Activated CD4-positive, alpha-beta T cell treated with anti-CD3 and anti-CD28 coated beads, Interleukin-2, amount 10 ng/mL, durations not matched to agents 7 days and 5 days (primary cell): ENCODE measurements at regions not wholly inside any gene's neighbourhood (a gene's known extent, or its start where the extent isn't known, plus 50 kb on each side); places are given as distances from the start of the nearest gene placed in this dataset.

Experiments used
- CTCF ChIA-PET: fragments of 350-600 bp; sonication (Branson Sonifier 250); formaldehyde crosslinking; loops from one replicate; lab custom pipeline; 2021; ENCODE audit warnings: antibody characterized with exemption; lab: Charles Lee
- POLR2A ChIA-PET: fragments of 350-600 bp; sonication (Branson Sonifier 250); formaldehyde crosslinking; loops from one replicate; lab custom pipeline; 2021; ENCODE audit warnings: antibody characterized with exemption; lab: Charles Lee
- DNase-seq: peaks from one replicate; pipeline ENCODE4 v3.0.0-alpha.2; 2020
- H3K27ac Mint-ChIP-seq: one replicate; pipeline ENCODE4 v1.8.0; 2021; ENCODE audit warnings: mild to moderate bottlenecking, moderate library complexity, mixed read lengths
- H3K27me3 Mint-ChIP-seq: one replicate; pipeline ENCODE4 v1.8.0; 2021; ENCODE audit warnings: mixed read lengths
- H3K36me3 Mint-ChIP-seq: one replicate; pipeline ENCODE4 v1.8.0; 2021; ENCODE audit warnings: low read depth, mixed read lengths
- H3K4me1 Mint-ChIP-seq: one replicate; pipeline ENCODE4 v1.8.0; 2021; ENCODE audit warnings: mixed read lengths
- H3K4me3 Mint-ChIP-seq: one replicate; pipeline ENCODE4 v1.8.0; 2021; ENCODE audit warnings: mild to moderate bottlenecking, moderate library complexity, mixed read lengths
- H3K9me3 Mint-ChIP-seq: one replicate; pipeline ENCODE4 v1.8.0; 2021; ENCODE audit warnings: mixed read lengths

- H3K27me3 Mint-ChIP-seq: peaks cover 6% of the 10 kb centered on the region
- no peak for DNase-seq
- no peaks in the 10 kb centered on the region for H3K36me3 Mint-ChIP-seq
- H3K4me3 Mint-ChIP-seq: no peak overlapping the region
- peaks cover 7% of the 10 kb centered on the region for H3K4me1 Mint-ChIP-seq
- H3K27ac Mint-ChIP-seq: no peak overlapping the region
- no peaks in the 10 kb centered on the region for H3K9me3 Mint-ChIP-seq
- CTCF ChIA-PET: no interaction called here
- POLR2A ChIA-PET: no interaction called here
Observed at GRCh38 chr3:66598168-66598567, 97.3 kb upstream of the LRIG1 start.

GRCh38 chr3:66602237-66602636 is 101.4 kb upstream of the LRIG1 start:
- Mint-ChIP-seq H3K27ac (no peak overlapping the region), H3K27me3 (peaks cover 2% of the 10 kb centered on the region), H3K4me1 (peaks cover 14% of the 10 kb centered on the region), H3K4me3 (no peak overlapping the region), H3K36me3 (no peaks in the 10 kb centered on the region), H3K9me3 (no peaks in the 10 kb centered on the region)
- DNase-seq: no peak
- CTCF ChIA-PET: no interaction called here
- POLR2A ChIA-PET: no interaction called here

DNA sequence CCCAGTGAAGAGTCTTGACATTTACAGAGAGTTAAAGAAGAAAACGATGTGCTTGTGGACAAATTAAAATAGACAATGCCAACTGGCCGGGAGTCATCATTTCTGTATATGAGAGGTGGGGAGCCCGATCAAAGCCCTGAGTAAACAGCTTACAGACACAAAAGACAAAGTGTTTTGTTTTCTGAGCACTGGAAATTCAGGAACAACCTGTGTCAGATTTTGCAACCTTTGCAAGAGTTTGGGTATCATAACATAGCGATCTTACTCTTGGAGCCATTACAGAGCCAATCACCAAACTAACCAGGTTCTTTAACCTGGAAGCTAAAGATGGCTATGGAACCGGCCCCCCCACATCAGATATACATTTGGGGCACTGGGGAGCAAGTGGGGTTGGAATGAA is 101.9 kb upstream of the LRIG1 start:
- Mint-ChIP-seq H3K27ac (no peak overlapping the region), H3K4me3 (no peak overlapping the region), H3K27me3 (peaks cover 2% of the 10 kb centered on the region), H3K36me3 (no peaks in the 10 kb centered on the region), H3K4me1 (peaks cover 14% of the 10 kb centered on the region), H3K9me3 (no peaks in the 10 kb centered on the region)
- ChIA-PET CTCF (no interaction called here), POLR2A (no interaction called here)
- DNase-seq: no peak

DNA sequence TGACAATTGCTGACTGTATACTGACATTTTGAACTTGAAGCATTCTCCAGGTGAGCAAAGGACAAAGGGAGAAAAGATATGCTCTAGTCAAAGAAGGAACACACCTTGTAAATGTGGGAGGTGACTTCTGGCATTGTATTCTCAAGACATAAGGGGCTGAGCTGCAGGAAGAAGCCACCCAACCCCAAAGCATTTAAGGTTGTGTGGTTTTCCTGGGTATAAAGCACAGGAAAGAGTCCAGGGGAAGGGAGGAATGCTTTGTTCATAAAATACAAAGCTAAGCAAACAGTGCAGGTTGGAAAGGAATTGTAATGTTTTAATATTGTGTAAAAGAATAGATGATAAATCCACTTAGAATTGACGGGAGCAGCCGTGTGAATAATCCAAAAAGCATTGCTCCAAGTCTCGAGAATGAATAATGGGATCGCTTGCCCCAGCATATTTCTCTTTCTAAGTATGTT is 102.4 kb upstream of the LRIG1 start:
- no peaks in the 10 kb centered on the region for H3K36me3 Mint-ChIP-seq
- H3K4me3 Mint-ChIP-seq: no peak overlapping the region
- peaks cover 14% of the 10 kb centered on the region for H3K4me1 Mint-ChIP-seq

GRCh38 chr3:66604481-66604880 is 103.7 kb upstream of the LRIG1 start:
- Mint-ChIP-seq H3K9me3 (no peaks in the 10 kb centered on the region), H3K27me3 (peaks cover 2% of the 10 kb centered on the region), H3K4me1 (peaks cover 14% of the 10 kb centered on the region), H3K4me3 (no peak overlapping the region), H3K36me3 (no peaks in the 10 kb centered on the region), H3K27ac (no peak overlapping the region)
- ChIA-PET CTCF (interaction anchor here (1.0 kb wide), 1 partner anchor 16 kb away, joined by 3 read pairs; no protein-coding TSS in a partner anchor), POLR2A (no interaction called here)
- no peak for DNase-seq

More for the DNA sequence above, 102.4 kb upstream of the LRIG1 start:
- DNase-seq: no peak
- ChIA-PET POLR2A (no interaction called here), CTCF (no interaction called here)
- Mint-ChIP-seq H3K27me3 (peaks cover 2% of the 10 kb centered on the region), H3K9me3 (no peaks in the 10 kb centered on the region), H3K27ac (no peak overlapping the region)

GRCh38 chr3:66606126-66606525 is 105.3 kb upstream of the LRIG1 start:
- Mint-ChIP-seq H3K9me3 (no peaks in the 10 kb centered on the region), H3K27ac (no peak overlapping the region), H3K4me1 (peaks cover 14% of the 10 kb centered on the region), H3K36me3 (no peaks in the 10 kb centered on the region), H3K27me3 (peaks cover 2% of the 10 kb centered on the region), H3K4me3 (no peak overlapping the region)
- DNase-seq: no peak
- ChIA-PET CTCF (no interaction called here), POLR2A (no interaction called here)

- Mint-ChIP-seq H3K9me3 (no peaks in the 10 kb centered on the region), H3K4me1 (peaks cover 14% of the 10 kb centered on the region), H3K36me3 (no peaks in the 10 kb centered on the region), H3K4me3 (no peak overlapping the region), H3K27me3 (peaks cover 2% of the 10 kb centered on the region), H3K27ac (no peak overlapping the region)
- ChIA-PET POLR2A (no interaction called here), CTCF (no interaction called here)
- DNase-seq: no peak
Observed at GRCh38 chr3:66606868-66607267, 106.0 kb upstream of the LRIG1 start.

- ChIA-PET POLR2A (no interaction called here), CTCF (no interaction called here)
- no peak overlapping the region for H3K4me3 Mint-ChIP-seq
- H3K27ac Mint-ChIP-seq: no peak overlapping the region
- no peaks in the 10 kb centered on the region for H3K4me1 Mint-ChIP-seq
- no peaks in the 10 kb centered on the region for H3K36me3 Mint-ChIP-seq
- peaks cover 2% of the 10 kb centered on the region for H3K27me3 Mint-ChIP-seq
- no peaks in the 10 kb centered on the region for H3K9me3 Mint-ChIP-seq
- no peak for DNase-seq
Observed at GRCh38 chr3:66609660-66610561, 109.1 kb upstream of the LRIG1 start.

- H3K4me3 Mint-ChIP-seq: no peak overlapping the region
- no peaks in the 10 kb centered on the region for H3K9me3 Mint-ChIP-seq
- H3K27ac Mint-ChIP-seq: no peak overlapping the region
- no peak for DNase-seq
- peaks cover 2% of the 10 kb centered on the region for H3K27me3 Mint-ChIP-seq
- H3K36me3 Mint-ChIP-seq: no peaks in the 10 kb centered on the region
- POLR2A ChIA-PET: no interaction called here
- CTCF ChIA-PET: no interaction called here
- peaks cover 1% of the 10 kb centered on the region for H3K4me1 Mint-ChIP-seq
Observed at GRCh38 chr3:66610562-66610909, 109.7 kb upstream of the LRIG1 start.

DNA sequence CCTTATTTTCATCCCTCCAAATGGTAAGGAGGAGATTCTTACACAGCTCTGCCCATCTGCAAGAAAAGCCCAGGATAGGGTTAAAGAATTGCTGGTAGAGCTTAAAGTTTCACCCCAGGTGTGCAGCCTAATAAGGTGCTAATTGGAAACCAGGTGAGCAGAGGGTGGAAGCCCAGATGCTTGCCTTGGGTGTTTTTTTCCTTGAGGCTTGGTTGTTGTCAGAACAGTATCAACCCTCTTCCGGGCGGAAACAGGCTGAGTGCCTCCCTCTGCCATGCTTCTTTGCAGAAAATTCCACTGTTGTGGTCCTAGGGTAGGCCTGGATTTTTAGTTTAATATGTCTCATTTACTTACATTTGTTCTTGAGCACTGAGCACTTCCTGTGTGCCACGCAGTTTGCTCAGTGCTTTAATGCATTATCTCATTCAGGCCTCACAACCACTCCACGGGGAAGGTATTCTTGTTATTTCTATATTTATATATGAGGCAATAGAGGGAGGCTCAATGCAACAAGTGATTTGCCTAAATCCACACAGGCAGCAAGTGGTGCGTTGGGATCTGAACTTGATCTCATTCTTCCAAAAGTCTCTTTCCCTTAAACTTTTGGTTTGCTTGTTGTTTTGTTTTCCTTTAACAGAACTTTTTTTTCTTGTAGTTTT is 115.0 kb upstream of the LRIG1 start:
- Mint-ChIP-seq H3K27ac (no peak overlapping the region), H3K9me3 (no peaks in the 10 kb centered on the region), H3K4me1 (peaks cover 5% of the 10 kb centered on the region), H3K27me3 (no peaks in the 10 kb centered on the region), H3K36me3 (no peaks in the 10 kb centered on the region), H3K4me3 (no peak overlapping the region)
- DNase-seq: no peak
- CTCF ChIA-PET: no interaction called here
- POLR2A ChIA-PET: no interaction called here

- Mint-ChIP-seq H3K27me3 (no peaks in the 10 kb centered on the region), H3K9me3 (no peaks in the 10 kb centered on the region), H3K27ac (no peak overlapping the region), H3K4me1 (peaks cover 5% of the 10 kb centered on the region), H3K36me3 (no peaks in the 10 kb centered on the region), H3K4me3 (no peak overlapping the region)
- ChIA-PET CTCF (no interaction called here), POLR2A (no interaction called here)
- DNase-seq: no peak
Observed at GRCh38 chr3:66617351-66617750, 116.5 kb upstream of the LRIG1 start.

GRCh38 chr3:66618066-66618465 is 117.2 kb upstream of the LRIG1 start:
- Mint-ChIP-seq H3K27ac (no peak overlapping the region), H3K4me1 (peaks cover 5% of the 10 kb centered on the region), H3K9me3 (no peaks in the 10 kb centered on the region), H3K4me3 (no peak overlapping the region), H3K27me3 (no peaks in the 10 kb centered on the region), H3K36me3 (no peaks in the 10 kb centered on the region)
- CTCF ChIA-PET: no interaction called here
- POLR2A ChIA-PET: no interaction called here
- no peak for DNase-seq

- ChIA-PET POLR2A (no interaction called here), CTCF (no interaction called here)
- no peak overlapping the region for H3K4me3 Mint-ChIP-seq
- H3K4me1 Mint-ChIP-seq: peaks cover 5% of the 10 kb centered on the region
- no peaks in the 10 kb centered on the region for H3K36me3 Mint-ChIP-seq
- DNase-seq: no peak
- H3K27ac Mint-ChIP-seq: no peak overlapping the region
- H3K9me3 Mint-ChIP-seq: no peaks in the 10 kb centered on the region
- H3K27me3 Mint-ChIP-seq: no peaks in the 10 kb centered on the region
Observed at GRCh38 chr3:66620296-66620695, 119.5 kb upstream of the LRIG1 start.
